Liver (tissue), 3 donors: ENCODE measurements at regions not wholly inside any gene's neighbourhood (a gene's known extent, or its start where the extent isn't known, plus 50 kb on each side); places are given as distances from the start of the nearest gene placed in this dataset.

Source experiments
- EGR1 ChIP-seq, 2 donors: IDR thresholded peaks; 2 replicates each; pipeline ENCODE4 v1.6.1; 2016 to 2018; ENCODE audit warnings: antibody characterized with exemption in 2 of 2, low read depth in 2 of 2
- GABPA ChIP-seq, 2 donors: IDR thresholded peaks in 1 of 2; conservative IDR thresholded peaks in 1 of 2; 2 replicates each; pipeline ENCODE4 v1.6.1; 2016; ENCODE audit warnings: antibody characterized with exemption in 2 of 2, mild to moderate bottlenecking in 1 of 2, moderate library complexity in 1 of 2
- JUND ChIP-seq, 2 donors: IDR thresholded peaks; 2 replicates each; pipeline ENCODE4 v1.6.1; 2016; ENCODE audit warnings: antibody characterized with exemption in 2 of 2
- RAD21 ChIP-seq, 2 donors: IDR thresholded peaks; 2 replicates each; pipeline ENCODE4 v1.6.1; 2016; ENCODE audit warnings: antibody characterized with exemption in 2 of 2, mild to moderate bottlenecking in 2 of 2
- REST ChIP-seq: IDR thresholded peaks from 2 replicates; pipeline ENCODE4 v1.6.1; 2016; ENCODE audit warnings: antibody characterized with exemption, mild to moderate bottlenecking
- RXRA ChIP-seq, 2 donors: IDR thresholded peaks; 2 replicates each; pipeline ENCODE4 v1.6.1; 2017 to 2018; ENCODE audit warnings: antibody characterized with exemption in 2 of 2, mild to moderate bottlenecking in 1 of 2
- TAF1 ChIP-seq: conservative IDR thresholded peaks from 2 replicates; pipeline ENCODE4 v1.6.1; 2016; ENCODE audit warnings: antibody characterized with exemption, mild to moderate bottlenecking
- YY1 ChIP-seq: IDR thresholded peaks from 2 replicates; pipeline ENCODE4 v1.6.1; 2016; ENCODE audit warnings: antibody characterized with exemption, mild to moderate bottlenecking
- ZBTB33 ChIP-seq: IDR thresholded peaks from 2 replicates; pipeline ENCODE4 v1.6.1; 2016; ENCODE audit warnings: antibody characterized with exemption
- TF ChIP-seq, protein P1 (sequence below): fragments of 150-350 bp; IDR thresholded peaks from 2 replicates; pipeline ENCODE4 v1.5.1; 2017; ENCODE audit warnings: improper control_type of control experiment, low read depth, low read length; ENCODE audit not compliant: missing input control
- TF ChIP-seq, protein P2 (sequence below): IDR thresholded peaks from 2 replicates; pipeline ENCODE4 v1.6.1; 2016; ENCODE audit warnings: antibody characterized with exemption
- donor health status: healthy.
- donor health status: healthy.

DNA sequence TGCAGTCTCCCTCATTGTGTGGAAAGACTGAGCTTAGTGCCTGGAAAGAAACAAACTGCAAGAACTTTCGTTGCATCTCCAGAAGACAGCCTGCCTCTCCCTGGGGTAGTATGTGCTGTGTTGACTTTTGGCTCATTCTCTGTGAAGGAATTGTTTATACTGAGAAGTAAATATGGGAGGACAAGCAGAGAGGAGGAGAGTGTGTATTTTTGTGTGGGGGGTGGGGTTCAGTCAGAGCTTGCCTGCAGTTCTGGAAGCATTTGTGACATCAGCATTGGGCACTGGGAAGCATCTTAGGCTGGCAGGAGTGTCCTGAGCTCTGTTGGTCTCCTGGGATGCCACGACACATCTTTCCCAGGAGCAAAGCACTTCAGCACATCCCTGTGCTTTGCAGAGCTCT lies 147.9 kb downstream of the HS3ST3B1 start:
- TF ChIP-seq GABPA (IDR thresholded peaks at IDR 0.05 in 1 of 2, conservative IDR thresholded peaks at IDR 0.05 in 1 of 2) (no peak), REST (no peak), RAD21 (IDR thresholded peaks at IDR 0.05) (no peak), JUND (IDR thresholded peaks at IDR 0.05) (no peak), TAF1 (no peak), YY1 (no peak), EGR1 (IDR thresholded peaks at IDR 0.05; ENCODE audit: low read depth in 2 of 2) (no peak), RXRA (IDR thresholded peaks at IDR 0.05) (no peak), ZBTB33 (no peak)
- TF ChIP-seq, protein P1, sequence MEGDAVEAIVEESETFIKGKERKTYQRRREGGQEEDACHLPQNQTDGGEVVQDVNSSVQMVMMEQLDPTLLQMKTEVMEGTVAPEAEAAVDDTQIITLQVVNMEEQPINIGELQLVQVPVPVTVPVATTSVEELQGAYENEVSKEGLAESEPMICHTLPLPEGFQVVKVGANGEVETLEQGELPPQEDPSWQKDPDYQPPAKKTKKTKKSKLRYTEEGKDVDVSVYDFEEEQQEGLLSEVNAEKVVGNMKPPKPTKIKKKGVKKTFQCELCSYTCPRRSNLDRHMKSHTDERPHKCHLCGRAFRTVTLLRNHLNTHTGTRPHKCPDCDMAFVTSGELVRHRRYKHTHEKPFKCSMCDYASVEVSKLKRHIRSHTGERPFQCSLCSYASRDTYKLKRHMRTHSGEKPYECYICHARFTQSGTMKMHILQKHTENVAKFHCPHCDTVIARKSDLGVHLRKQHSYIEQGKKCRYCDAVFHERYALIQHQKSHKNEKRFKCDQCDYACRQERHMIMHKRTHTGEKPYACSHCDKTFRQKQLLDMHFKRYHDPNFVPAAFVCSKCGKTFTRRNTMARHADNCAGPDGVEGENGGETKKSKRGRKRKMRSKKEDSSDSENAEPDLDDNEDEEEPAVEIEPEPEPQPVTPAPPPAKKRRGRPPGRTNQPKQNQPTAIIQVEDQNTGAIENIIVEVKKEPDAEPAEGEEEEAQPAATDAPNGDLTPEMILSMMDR: no peak
- TF ChIP-seq, protein P2, sequence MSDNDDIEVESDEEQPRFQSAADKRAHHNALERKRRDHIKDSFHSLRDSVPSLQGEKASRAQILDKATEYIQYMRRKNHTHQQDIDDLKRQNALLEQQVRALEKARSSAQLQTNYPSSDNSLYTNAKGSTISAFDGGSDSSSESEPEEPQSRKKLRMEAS: no peak
